ENCODE measurements at regions not wholly inside any gene's neighbourhood (a gene's known extent, or its start where the extent isn't known, plus 50 kb on each side); places are given as distances from the start of the nearest gene placed in this dataset.

- no peaks in the 10 kb centered on the region for H3K4me1 ChIP-seq (ENCODE audit: control insufficient read depth in 1 of 2, insufficient read depth in 2 of 2, low read length in 2 of 2)
- H4K20me1 ChIP-seq (ENCODE audit: insufficient read depth) = no peaks in the 10 kb centered on the region
- no peak overlapping the region for H3K9ac ChIP-seq (ENCODE audit: low read length)
- CTCF ChIA-PET = no interaction called here
- ATAC-seq (no peak), DNase-seq (ENCODE audit: low read depth, low spot score) (no peak)
- no peaks in the 10 kb centered on the region for H3K9me2 ChIP-seq (ENCODE audit: insufficient read depth)
- RAD21 ChIA-PET (ENCODE audit: low non-redundant PET in 1 of 2, low total read pairs in 2 of 2, uncharacterized antibody in 2 of 2, unreplicated experiment in 2 of 2) = no interaction called here
- no peaks in the 10 kb centered on the region for H3K79me2 ChIP-seq (ENCODE audit: insufficient read depth, low read length)
- no peak overlapping the region for H3K4me3 ChIP-seq (replicated peaks in 1 of 2; ENCODE audit: low read depth in 1 of 2, low read length in 2 of 2)
- H3K36me3 ChIP-seq (ENCODE audit: control insufficient read depth in 1 of 2, insufficient read depth in 2 of 2, low read length in 2 of 2) = no peaks in the 10 kb centered on the region
- H2AFZ ChIP-seq (ENCODE audit: low read depth, low read length, poor library complexity, severe bottlenecking) = no peak overlapping the region
- H3K27ac ChIP-seq (ENCODE audit: low read depth, low read length) = no peak overlapping the region
- TF ChIP-seq ZNF274 (IDR thresholded peaks at IDR 0.05; ENCODE audit: low read depth, low read length) (no peak), JUND (IDR thresholded peaks at IDR 0.05) (no peak), FOSL1 (IDR thresholded peaks at IDR 0.05; ENCODE audit: low read depth) (no peak), RAD21 (IDR thresholded peaks at IDR 0.05; ENCODE audit: low read depth) (no peak), SIN3A (IDR thresholded peaks at IDR 0.05; ENCODE audit: low read depth) (no peak), EZH2phosphoT487 (IDR thresholded peaks at IDR 0.05; ENCODE audit: borderline replicate concordance) (no peak), SRF (IDR thresholded peaks at IDR 0.05; ENCODE audit: low read depth) (no peak), CBX3 (IDR thresholded peaks at IDR 0.05; ENCODE audit: low read depth) (no peak), TCF7L2 (IDR thresholded peaks at IDR 0.05; ENCODE audit: borderline replicate concordance, extremely low read depth, insufficient read depth, insufficient read length) (no peak)
- TF ChIP-seq, protein P1, sequence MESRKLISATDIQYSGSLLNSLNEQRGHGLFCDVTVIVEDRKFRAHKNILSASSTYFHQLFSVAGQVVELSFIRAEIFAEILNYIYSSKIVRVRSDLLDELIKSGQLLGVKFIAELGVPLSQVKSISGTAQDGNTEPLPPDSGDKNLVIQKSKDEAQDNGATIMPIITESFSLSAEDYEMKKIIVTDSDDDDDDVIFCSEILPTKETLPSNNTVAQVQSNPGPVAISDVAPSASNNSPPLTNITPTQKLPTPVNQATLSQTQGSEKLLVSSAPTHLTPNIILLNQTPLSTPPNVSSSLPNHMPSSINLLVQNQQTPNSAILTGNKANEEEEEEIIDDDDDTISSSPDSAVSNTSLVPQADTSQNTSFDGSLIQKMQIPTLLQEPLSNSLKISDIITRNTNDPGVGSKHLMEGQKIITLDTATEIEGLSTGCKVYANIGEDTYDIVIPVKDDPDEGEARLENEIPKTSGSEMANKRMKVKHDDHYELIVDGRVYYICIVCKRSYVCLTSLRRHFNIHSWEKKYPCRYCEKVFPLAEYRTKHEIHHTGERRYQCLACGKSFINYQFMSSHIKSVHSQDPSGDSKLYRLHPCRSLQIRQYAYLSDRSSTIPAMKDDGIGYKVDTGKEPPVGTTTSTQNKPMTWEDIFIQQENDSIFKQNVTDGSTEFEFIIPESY (IDR thresholded peaks at IDR 0.05; ENCODE audit: extremely low read depth, insufficient replicate concordance, low read length) = no peak
- no peaks in the 10 kb centered on the region for H3K27me3 ChIP-seq (ENCODE audit: insufficient read depth, low read length)
- H3K4me2 ChIP-seq (ENCODE audit: low read length) = no peak overlapping the region
- intact Hi-C loops (cut with micrococcal nuclease) = no loop called here
- no peaks in the 10 kb centered on the region for H3K9me3 ChIP-seq (ENCODE audit: control insufficient read depth in 1 of 2, insufficient read depth in 1 of 2, low read depth in 1 of 2, low read length in 2 of 2)
- POLR2A ChIA-PET = no interaction called here
- BruUV-seq (replicated peaks) = no TSS peak
Observed at GRCh38 chr5:100319885-100320284, 215.3 kb upstream of the FAM174A start.

GRCh38 chr5:100313657-100314056 is 221.5 kb upstream of the FAM174A start:
- Histone ChIP-seq H3K4me2 (ENCODE audit: low read length) (no peak overlapping the region), H3K9ac (ENCODE audit: low read length) (no peak overlapping the region), H3K9me2 (ENCODE audit: insufficient read depth) (no peaks in the 10 kb centered on the region), H3K36me3 (ENCODE audit: control insufficient read depth in 1 of 2, insufficient read depth in 2 of 2, low read length in 2 of 2) (no peaks in the 10 kb centered on the region), H3K27ac (ENCODE audit: low read depth, low read length) (no peak overlapping the region), H3K4me3 (replicated peaks in 1 of 2; ENCODE audit: low read depth in 1 of 2, low read length in 2 of 2) (no peak overlapping the region), H2AFZ (ENCODE audit: low read depth, low read length, poor library complexity, severe bottlenecking) (no peak overlapping the region), H3K27me3 (ENCODE audit: insufficient read depth, low read length) (no peaks in the 10 kb centered on the region), H3K9me3 (ENCODE audit: control insufficient read depth in 1 of 2, insufficient read depth in 1 of 2, low read depth in 1 of 2, low read length in 2 of 2) (no peaks in the 10 kb centered on the region), H4K20me1 (ENCODE audit: insufficient read depth) (no peaks in the 10 kb centered on the region), H3K79me2 (ENCODE audit: insufficient read depth, low read length) (no peaks in the 10 kb centered on the region), H3K4me1 (ENCODE audit: control insufficient read depth in 1 of 2, insufficient read depth in 2 of 2, low read length in 2 of 2) (no peaks in the 10 kb centered on the region)
- DNase-seq (ENCODE audit: low read depth, low spot score) (no peak), ATAC-seq (no peak)
- ChIA-PET RAD21 (ENCODE audit: low non-redundant PET in 1 of 2, low total read pairs in 2 of 2, uncharacterized antibody in 2 of 2, unreplicated experiment in 2 of 2) (no interaction called here), CTCF (no interaction called here), POLR2A (no interaction called here)
- BruUV-seq (replicated peaks) = no TSS peak
- intact Hi-C loops (cut with micrococcal nuclease) = no loop called here
- no peak for TF ChIP-seq CBX3 (IDR thresholded peaks at IDR 0.05; ENCODE audit: low read depth)
- TF ChIP-seq RAD21 (IDR thresholded peaks at IDR 0.05; ENCODE audit: low read depth) = no peak
- no peak for TF ChIP-seq EZH2phosphoT487 (IDR thresholded peaks at IDR 0.05; ENCODE audit: borderline replicate concordance)
- no peak for TF ChIP-seq POLR2AphosphoS5 (IDR thresholded peaks at IDR 0.05; ENCODE audit: low read depth, low read length)
- TF ChIP-seq, protein P1 (IDR thresholded peaks at IDR 0.05; ENCODE audit: extremely low read depth, insufficient replicate concordance, low read length) = no peak
- TF ChIP-seq SIN3A (IDR thresholded peaks at IDR 0.05; ENCODE audit: low read depth) = no peak
- TF ChIP-seq, protein P2, sequence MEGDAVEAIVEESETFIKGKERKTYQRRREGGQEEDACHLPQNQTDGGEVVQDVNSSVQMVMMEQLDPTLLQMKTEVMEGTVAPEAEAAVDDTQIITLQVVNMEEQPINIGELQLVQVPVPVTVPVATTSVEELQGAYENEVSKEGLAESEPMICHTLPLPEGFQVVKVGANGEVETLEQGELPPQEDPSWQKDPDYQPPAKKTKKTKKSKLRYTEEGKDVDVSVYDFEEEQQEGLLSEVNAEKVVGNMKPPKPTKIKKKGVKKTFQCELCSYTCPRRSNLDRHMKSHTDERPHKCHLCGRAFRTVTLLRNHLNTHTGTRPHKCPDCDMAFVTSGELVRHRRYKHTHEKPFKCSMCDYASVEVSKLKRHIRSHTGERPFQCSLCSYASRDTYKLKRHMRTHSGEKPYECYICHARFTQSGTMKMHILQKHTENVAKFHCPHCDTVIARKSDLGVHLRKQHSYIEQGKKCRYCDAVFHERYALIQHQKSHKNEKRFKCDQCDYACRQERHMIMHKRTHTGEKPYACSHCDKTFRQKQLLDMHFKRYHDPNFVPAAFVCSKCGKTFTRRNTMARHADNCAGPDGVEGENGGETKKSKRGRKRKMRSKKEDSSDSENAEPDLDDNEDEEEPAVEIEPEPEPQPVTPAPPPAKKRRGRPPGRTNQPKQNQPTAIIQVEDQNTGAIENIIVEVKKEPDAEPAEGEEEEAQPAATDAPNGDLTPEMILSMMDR (IDR thresholded peaks at IDR 0.05 in 2 of 3, conservative IDR thresholded peaks at IDR 0.05 in 1 of 3; ENCODE audit: borderline replicate concordance in 1 of 3, insufficient read depth in 1 of 3, low read depth in 2 of 3, low read length in 2 of 3) = no peak
